ENCODE measurements at regions not wholly inside any gene's neighbourhood (a gene's known extent, or its start where the extent isn't known, plus 50 kb on each side); places are given as distances from the start of the nearest gene placed in this dataset.

DNA sequence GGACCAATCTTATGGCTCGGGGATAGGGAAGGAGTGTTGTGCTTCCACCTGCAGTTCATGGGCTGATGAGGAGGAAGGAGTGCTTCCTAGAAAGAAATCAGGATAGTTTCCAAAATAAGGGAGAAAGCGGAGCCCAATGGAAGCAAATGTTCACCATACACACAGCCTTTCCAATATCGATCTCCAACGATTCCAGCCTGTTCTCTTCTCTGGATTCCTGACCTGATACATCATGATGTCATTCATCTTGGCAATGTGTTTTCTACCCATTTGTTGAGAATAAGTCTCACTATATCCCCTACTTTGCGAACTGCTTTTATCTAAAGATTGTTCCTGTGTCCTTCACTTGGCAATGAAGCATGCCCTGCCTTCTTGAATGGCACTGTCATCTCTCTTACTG lies 205.3 kb upstream of the SIX2 start:
- Histone ChIP-seq H3K27me3 (no peaks in the 10 kb centered on the region), H3K36me3 (no peaks in the 10 kb centered on the region), H3K4me1 (no peaks in the 10 kb centered on the region), H3K4me3 (no peak overlapping the region), H3K9me3 (no peaks in the 10 kb centered on the region), H3K27ac (no peak overlapping the region)
- TF ChIP-seq, protein P1, sequence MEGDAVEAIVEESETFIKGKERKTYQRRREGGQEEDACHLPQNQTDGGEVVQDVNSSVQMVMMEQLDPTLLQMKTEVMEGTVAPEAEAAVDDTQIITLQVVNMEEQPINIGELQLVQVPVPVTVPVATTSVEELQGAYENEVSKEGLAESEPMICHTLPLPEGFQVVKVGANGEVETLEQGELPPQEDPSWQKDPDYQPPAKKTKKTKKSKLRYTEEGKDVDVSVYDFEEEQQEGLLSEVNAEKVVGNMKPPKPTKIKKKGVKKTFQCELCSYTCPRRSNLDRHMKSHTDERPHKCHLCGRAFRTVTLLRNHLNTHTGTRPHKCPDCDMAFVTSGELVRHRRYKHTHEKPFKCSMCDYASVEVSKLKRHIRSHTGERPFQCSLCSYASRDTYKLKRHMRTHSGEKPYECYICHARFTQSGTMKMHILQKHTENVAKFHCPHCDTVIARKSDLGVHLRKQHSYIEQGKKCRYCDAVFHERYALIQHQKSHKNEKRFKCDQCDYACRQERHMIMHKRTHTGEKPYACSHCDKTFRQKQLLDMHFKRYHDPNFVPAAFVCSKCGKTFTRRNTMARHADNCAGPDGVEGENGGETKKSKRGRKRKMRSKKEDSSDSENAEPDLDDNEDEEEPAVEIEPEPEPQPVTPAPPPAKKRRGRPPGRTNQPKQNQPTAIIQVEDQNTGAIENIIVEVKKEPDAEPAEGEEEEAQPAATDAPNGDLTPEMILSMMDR (IDR thresholded peaks at IDR 0.05), result no peak
- no peak for DNase-seq

DNA sequence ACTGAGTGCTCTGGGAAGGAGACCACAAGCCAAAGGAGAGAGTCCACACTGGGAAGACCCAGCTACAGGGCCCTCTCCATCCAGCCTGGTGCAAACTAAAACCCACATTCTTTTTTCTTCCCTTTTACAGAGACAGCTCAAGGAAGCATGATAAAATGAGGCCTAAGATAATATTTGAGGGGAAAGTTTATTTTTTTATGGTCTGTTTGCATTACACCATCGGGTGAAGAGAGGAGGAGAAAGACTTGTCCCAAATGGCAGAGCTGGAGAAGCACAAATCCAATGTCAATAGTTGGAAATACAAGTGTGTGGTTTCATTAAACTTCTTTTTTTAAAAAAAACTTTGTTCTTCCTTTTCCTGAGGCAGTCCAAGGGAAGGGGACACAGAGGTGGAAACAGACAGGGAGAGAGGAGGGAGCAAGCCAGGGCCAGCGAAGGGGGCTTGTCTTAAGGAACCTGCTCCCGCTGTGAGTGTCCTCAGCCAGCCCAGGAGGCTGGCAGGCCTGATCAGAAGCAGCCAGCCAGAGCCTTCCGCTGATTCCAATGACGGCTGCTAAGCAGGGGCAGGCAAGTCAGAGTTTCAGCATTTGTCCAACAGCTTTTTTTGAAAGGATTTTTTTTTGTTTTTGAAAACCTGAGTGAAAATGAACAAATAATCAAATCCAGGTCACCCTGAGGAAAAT lies 203.8 kb upstream of the SIX2 start:
- DNase-seq, result no peak
- H3K4me3 ChIP-seq, result no peak overlapping the region
- no peaks in the 10 kb centered on the region for H3K9me3 ChIP-seq
- H3K27me3 ChIP-seq, result no peaks in the 10 kb centered on the region
- no peak for TF ChIP-seq POLR2A (IDR thresholded peaks at IDR 0.05)
- TF ChIP-seq, protein P1 (IDR thresholded peaks at IDR 0.05), result no peak
- no peaks in the 10 kb centered on the region for H3K4me1 ChIP-seq
- no peaks in the 10 kb centered on the region for H3K36me3 ChIP-seq
- H3K27ac ChIP-seq, result no peak overlapping the region

DNA sequence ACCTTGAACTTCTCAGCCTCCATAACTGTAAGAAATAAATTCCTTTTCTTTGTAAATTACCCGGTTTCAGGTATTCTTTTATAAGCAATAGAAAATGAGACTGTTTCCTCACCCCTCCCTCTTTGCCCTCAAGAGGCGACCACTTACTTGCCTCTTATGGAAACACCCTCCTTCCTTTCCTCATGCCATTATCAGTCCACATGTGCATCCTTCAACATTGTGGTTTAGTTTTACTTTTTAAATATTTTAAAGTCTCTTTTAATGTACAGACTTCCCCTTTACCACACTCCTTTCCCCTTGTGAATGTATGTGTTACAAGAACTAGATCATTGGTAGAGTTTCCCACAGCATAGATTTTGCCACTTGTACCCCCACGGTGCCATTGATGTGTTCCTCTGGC lies 202.4 kb upstream of the SIX2 start:
- Histone ChIP-seq H3K4me3 (no peak overlapping the region), H3K36me3 (no peaks in the 10 kb centered on the region), H3K9me3 (no peaks in the 10 kb centered on the region), H3K27me3 (no peaks in the 10 kb centered on the region), H3K4me1 (no peaks in the 10 kb centered on the region), H3K27ac (no peak overlapping the region)
- no peak for TF ChIP-seq POLR2A (IDR thresholded peaks at IDR 0.05)
- TF ChIP-seq, protein P1 (IDR thresholded peaks at IDR 0.05), result no peak
- DNase-seq, result no peak

DNA sequence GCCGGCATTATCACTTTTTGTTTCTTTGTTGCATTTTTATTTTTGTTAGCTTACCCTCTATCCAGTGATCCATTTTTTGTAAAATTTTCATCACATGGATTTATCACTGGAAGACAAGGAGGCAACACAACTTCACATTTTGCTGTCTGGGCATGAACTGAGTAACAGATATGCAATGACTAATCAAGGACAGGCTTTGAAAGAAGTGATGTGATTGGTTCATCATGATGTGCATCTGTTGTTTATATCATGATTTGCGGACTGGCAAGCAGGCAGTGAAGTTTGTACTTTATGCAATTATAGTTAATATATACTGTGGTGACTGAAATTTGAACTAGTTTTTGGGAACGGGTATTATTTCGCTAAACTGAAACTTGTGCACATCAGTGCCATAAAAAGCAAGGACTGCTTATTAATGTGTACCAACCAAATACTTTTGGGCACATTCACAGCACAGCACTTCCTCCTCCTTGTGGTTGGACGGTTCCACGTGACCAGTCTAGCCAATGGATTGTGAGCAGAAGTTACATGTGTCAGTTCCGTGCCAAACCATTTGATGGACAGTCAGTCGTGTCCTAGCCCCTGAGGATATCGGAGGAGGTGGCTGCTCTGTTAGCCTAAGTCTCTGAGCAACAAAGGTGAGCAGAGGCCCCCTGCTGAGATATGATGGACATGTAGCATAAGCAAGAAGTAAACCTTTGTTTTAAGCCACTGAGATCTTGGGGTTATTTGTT lies 201.4 kb upstream of the SIX2 start:
- no peaks in the 10 kb centered on the region for H3K4me1 ChIP-seq
- no peak overlapping the region for H3K4me3 ChIP-seq
- no peak for TF ChIP-seq POLR2A (IDR thresholded peaks at IDR 0.05)
- TF ChIP-seq, protein P1 (IDR thresholded peaks at IDR 0.05), result no peak
- H3K27me3 ChIP-seq, result no peaks in the 10 kb centered on the region
- no peaks in the 10 kb centered on the region for H3K36me3 ChIP-seq
- H3K27ac ChIP-seq, result no peak overlapping the region
- no peaks in the 10 kb centered on the region for H3K9me3 ChIP-seq
- DNase-seq, result no peak

DNA sequence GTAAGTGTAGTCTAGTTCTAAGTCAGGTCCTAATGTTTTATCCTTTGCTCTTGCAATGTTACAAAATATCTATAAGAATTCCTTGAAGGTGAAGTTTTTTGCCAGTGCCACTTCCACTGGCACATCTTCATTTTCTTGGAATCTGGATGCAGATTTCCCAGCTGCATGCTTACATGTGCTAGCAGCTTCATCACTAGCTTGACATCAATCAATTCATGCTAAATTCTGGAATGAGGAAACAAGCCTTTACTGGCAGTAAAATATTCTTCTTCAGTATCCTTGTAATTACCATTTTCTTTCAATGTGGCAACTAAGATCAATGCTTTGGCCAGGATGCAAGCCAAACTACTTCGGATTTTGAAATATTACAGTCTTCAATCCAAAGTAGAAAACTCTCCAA lies 200.6 kb upstream of the SIX2 start:
- TF ChIP-seq, protein P1 (IDR thresholded peaks at IDR 0.05), result no peak
- TF ChIP-seq POLR2A (IDR thresholded peaks at IDR 0.05), result no peak
- no peaks in the 10 kb centered on the region for H3K36me3 ChIP-seq
- H3K4me3 ChIP-seq, result no peak overlapping the region
- H3K9me3 ChIP-seq, result no peaks in the 10 kb centered on the region
- H3K27me3 ChIP-seq, result no peaks in the 10 kb centered on the region
- no peak for DNase-seq
- no peaks in the 10 kb centered on the region for H3K4me1 ChIP-seq
- no peak overlapping the region for H3K27ac ChIP-seq
